ENCODE measurements at regions not wholly inside any gene's neighbourhood (a gene's known extent, or its start where the extent isn't known, plus 50 kb on each side); places are given as distances from the start of the nearest gene placed in this dataset.

DNA sequence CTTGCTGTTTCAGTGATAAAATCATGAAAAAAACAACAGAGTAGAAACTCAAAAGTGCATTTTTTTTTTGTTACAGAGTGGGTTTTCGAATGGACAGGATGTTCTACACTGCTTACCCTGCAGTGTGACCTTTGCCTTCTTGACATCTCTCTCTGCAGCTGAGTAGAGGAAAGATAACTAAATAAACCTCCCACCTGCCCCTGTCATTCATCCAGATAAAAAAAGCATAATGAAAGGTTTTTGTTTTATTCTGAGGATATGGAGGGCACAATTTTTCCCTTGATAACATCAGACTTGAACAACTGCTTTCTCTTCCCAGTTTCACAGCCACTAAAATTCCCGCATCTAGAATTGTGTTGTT lies 193.6 kb upstream of the FOXQ1 start:
- no peak for DNase-seq (ENCODE audit: low spot score)

DNA sequence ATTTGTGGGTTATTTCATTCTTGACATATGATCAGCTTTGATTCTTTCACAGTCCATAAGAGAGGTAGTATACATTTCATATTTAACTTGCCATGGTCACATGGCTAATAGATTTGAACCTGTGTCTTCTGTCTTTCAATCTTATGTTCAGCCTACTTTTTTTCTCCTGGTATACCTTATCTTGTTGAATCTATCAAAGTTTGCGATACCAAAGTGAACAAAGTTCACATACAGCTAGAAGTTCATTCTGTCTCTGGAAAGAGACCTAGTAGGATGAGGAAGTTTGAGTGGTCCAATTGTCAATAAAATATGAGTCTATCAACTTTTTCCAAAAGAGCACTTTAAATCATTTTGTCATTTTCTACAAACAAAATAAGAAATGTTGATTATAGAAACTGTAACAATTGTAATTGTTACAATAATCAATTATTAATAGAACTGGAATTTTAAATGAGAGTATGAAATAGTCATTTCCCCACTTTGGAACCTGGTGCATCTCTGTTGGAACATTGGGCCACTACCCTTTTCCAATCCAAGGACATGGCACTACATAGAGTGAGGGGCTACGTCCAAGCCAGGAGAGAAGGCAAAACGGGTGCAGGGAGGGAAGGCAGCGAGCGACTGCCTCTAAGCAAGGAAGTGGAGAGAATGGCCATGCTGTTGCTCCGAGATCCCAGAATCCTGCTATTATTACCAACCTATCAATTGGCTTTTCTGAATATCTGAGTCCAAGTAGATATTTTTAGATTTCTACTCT lies 194.2 kb upstream of the FOXQ1 start:
- DNase-seq (ENCODE audit: low spot score): no peak

DNA sequence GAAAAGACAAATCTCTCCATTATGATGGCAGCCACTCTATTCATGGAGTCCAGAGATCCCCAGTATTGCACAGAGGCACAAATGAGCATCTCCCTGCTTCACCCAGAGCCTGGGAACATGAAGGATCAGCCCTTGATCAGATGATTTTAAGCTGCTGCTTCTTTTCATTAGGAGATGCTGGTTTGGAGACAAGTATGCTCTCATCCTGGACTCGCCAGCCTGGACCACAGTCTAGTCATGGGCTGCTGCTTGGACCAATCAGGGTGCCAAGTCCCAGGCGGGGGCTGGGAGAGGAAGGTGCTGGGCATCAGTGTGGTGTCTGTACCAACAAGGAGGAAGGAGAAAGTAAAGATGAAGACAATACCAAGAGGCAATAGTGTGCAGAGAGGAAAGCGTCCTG lies 195.7 kb upstream of the FOXQ1 start:
- no peak for DNase-seq (ENCODE audit: low spot score)

DNA sequence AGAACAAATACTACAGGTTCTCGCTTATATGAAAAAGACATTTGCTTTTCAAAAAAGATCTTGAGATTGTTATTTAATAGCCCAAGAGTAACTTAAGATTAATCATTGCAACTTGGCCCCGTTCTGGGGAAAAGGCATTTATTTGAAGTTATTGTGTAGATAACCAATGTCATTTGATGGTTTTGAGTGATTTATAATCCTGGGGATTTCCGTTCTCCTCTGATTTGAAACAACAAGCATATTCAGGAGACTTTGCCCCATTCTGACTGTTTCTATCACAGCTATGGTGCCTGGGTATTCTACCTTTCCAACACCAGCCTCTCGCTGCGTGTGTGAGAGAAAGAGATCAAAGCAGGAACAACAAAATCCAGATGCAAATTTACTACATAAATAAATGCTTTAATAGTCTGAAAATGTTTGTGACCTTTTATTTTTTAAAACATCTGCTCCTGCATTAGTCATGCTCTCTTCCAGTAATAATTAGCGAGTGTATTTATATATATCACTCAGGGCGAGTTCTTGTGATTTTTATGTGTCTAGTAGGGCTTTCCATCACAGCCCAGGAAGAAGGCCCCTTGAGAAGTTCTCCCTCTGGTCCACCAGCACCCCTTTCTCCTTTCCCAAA lies 197.9 kb upstream of the FOXQ1 start:
- DNase-seq (ENCODE audit: low spot score): no peak

DNA sequence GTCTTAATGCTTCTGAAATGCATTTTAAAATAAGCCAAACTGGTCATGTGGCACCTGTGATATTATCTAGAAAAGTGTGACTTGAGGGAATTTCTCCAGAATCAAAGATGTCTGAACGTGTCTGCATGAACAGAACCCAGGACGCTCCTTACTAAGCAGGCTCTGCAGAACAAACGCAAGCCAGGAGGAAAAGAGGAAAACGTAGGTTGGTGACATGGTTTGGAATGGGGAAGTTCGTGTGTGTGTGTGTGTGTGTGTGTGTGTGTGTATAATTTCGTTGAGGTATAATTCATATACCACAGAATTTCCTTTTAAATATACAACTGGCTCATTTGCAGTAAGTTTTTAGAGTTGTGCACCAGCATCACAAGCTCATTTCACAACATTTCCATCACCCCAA lies 200.5 kb upstream of the FOXQ1 start:
- DNase-seq (ENCODE audit: low spot score): no peak

DNA sequence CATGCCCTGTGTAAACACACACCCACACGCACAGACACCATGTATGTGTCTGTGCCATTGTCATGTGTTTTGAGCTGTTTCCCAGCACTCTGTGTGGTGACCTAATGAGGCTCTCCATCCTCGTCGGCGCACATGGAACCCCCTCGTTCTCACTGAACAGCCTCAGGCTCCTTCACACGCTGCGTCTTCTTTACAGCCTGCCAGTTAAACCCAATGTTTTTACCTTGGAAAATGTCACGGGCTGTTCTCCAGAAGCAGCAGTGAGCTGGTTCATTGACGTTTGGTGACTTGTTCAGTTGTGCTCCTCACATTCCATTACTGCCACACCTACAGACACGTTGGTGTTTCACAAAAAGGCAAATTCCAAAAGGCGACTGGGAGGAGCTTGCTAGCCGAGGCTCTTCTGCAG lies 201.0 kb upstream of the FOXQ1 start:
- no peak for DNase-seq (ENCODE audit: low spot score)

DNA sequence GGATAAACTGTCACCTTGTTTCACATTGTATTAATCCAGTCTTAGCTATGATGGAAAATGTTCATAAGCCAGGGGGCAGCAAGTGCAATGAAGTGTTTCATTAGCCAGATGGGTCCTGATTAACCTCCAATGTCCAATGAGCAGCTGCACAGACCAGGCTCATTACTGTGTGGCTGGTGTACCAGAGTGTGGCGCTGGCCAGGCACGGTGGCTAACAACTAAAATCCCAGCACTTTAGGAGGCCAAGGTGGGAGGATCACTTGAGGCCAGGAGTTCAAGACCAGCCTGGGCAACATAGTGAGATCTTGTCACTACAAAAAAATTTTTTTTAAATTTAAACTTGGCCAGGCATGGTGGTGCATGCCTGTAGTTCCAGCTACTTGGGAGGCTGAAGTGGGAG lies 201.7 kb upstream of the FOXQ1 start:
- no peak for DNase-seq (ENCODE audit: low spot score)

DNA sequence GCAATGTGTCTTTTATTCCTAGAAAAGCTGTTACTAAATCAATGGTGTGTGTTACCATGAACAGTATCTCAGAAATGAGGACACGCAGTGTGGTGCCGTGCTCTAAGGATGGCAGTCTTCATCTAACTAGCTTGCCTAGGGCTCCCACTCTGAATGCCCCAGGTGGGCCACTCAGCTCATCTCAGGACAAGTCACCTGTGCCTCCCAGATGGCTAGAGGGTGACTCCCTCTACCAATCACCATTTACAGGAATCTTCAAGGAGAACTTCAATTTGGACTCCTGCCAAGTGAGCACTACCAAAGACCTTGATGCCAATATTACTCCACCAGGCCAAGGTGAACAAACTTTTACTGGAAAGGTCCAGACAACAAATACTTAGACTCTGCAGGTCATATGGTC lies 202.8 kb upstream of the FOXQ1 start:
- DNase-seq (ENCODE audit: low spot score): no peak

DNA sequence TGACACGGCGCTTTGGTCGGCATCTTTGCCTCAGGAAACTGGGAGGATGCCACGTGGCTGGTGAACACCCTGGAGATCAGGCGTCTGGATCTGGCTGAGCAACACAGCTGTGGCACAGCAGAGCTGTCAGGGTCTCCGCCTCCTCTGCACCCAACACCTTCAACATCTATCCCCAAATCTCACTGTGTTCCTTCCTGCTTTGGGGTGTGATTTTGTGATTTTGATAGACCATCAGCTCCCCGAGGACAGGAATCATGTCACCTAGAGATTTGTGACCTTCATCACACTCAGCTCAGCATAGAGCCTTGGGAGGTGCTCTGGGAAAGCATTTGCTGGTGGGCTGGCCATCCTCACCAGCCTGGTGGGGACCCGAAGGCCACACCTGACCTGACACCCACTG lies 203.7 kb upstream of the FOXQ1 start:
- DNase-seq (ENCODE audit: low spot score): no peak

DNA sequence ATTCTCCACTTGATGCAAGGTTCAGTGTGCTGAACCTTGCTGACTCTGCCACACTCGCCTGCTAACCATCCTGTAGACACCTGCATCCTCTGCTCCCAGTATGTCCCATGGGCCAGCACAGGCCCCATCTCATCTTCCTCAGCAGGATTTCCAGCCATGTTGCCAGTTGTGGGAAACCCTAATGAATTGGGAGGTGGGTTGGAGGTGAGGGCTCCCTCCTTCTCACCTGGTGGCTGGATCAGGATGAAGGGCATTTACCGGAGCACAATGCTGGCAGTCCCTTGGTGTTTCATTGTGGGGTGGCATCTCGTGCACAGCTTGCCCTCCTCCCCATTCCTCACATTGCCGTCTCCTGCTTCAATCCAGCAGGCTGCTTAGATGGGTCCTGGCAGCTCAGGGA lies 204.3 kb upstream of the FOXQ1 start:
- no peak for DNase-seq (ENCODE audit: low spot score)

DNA sequence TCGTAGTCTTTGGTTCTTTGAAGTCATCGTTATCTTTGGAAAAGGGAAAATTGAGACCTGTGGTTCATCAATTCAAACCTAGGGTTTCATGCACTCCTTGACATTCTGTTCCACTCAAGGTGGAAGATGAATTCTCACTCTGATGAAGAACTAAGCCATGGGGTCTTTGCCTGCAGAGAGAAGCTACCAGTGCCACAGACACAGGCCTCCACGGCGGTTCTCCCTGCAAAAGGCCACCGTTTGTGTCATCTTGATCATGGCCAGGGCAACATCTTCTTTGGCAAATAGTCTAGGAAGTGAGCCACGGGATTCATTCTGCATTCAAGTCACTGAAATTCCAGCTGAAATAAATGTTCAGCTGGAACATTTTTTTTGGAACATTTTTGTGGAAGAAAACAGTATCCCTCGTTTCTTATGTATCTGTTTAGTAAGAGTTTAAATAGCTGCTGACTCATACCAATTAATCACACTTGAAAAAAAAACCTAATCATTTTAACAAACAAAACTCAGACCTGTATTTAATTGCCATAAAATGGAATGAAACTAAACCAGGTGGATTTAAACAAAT lies 206.0 kb upstream of the FOXQ1 start:
- DNase-seq (ENCODE audit: low spot score): no peak

DNA sequence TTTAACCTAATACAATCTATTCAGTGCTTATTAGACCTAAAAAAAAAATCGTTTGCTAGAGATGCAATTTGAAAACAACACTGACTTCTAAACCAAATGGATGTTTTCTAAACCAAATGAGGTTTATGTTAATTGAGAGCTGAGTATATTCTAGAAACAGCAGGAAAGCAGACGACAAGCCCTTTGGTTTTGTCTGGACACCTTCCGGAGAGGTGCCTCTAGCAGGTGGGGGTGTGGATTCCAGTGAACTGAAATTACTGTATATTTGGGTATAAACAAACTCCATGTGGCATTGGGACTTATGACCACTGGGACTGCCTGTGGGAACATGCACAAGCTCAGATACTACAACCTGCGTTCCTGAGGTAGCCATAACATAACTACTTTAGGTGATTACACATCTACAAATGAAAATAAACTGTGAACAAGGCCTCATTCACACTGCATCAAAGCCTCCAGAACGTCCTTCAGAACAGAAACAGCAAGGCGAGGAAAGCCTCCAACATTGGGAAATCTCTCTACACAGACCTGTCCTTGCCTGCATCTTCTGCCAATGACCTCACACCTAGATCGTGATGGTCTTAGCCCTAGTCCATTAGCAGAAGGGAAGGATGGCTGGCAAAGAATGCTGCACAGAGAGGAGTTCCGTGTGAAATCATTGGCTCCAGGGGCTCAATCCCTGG lies 206.8 kb upstream of the FOXQ1 start:
- DNase-seq (ENCODE audit: low spot score): no peak

DNA sequence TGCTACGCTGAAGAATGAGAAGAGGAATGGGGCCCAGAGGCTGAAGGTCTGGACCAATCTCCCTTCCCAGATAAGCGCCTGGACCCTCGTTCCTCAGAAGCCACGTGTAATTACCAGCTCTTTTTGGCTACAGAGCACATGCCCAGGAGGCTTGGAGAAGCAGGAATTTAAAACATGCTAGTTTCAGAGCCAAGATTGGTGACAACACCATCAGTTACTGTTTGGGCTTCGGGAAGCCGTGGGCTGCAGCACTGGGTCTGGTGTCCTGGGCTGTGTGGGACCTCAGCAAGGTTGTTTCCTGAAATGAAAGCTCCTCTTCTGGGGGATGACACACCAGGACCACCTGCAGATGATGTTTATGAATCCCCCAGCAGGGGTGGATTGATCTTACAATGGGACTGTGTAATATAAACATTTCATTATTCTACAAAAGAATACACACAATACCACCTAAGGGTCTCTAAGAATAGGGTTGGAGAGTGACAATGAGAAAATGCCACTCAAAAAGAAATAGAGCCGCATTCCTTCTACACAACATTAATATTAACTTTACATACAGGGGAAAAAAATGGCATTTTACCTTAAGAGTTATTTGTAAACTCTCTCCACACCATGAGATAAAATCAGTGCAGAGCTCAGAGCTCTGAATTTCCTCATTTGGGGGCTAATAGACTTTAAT lies 207.8 kb upstream of the FOXQ1 start:
- no peak for DNase-seq (ENCODE audit: low spot score)

DNA sequence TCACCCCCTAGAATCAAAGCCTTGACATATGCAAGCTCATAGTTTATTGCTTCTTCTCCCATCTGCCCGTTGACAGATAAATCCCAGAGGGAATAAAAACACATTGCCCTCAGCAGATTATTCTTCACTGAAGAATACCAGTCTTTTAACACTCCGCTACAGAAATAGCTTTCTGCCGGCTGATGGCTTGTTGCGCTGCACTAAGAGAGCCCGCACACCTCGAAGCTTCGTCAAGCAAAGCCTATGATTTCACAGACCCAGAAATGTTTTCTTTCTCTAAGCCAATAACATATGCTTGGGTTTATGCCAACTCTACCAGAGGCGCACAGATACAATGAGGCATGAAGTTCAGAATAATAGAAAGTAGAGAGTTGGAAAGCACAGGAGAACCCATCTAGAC lies 208.9 kb upstream of the FOXQ1 start:
- DNase-seq (ENCODE audit: low spot score): no peak

DNA sequence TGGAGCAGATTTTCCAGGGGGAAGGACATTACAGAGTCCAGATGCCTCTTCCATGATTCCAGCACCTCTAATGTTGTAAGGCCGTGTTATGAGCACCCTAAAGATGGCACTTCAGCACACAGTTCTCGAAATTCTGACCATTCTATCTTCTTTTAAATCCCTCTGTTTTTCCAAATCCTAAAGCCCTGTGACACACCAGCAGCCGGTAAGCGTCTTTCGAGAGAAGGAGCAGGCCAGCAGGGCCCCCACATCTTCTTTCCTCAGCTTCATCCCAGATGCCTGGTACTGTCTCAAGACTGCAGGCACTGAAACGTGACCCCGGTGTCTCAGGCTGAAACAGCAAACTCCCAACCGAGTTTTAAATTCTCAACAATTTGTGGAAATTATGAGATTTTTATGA lies 211.6 kb upstream of the FOXQ1 start:
- no peak for DNase-seq (ENCODE audit: low spot score)

DNA sequence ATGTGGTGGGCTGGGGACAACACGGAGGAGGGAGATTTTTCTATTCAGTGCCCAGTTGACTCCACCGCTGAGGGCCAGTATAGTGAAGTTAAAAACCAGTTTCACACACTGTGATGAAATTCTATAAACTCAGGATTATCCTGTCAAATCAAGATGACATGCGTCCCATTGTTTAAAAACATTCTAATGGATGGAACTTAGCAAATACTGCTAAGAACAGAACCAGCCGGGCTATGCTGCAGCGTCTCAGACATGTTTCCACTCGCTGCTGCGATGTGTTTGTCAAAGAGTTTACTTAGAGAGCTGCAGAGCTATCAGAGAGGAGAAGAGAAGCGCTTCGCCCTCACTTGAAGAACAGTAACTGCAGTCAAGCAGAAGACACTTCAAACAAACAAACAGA lies 212.6 kb upstream of the FOXQ1 start:
- no peak for DNase-seq (ENCODE audit: low spot score)

DNA sequence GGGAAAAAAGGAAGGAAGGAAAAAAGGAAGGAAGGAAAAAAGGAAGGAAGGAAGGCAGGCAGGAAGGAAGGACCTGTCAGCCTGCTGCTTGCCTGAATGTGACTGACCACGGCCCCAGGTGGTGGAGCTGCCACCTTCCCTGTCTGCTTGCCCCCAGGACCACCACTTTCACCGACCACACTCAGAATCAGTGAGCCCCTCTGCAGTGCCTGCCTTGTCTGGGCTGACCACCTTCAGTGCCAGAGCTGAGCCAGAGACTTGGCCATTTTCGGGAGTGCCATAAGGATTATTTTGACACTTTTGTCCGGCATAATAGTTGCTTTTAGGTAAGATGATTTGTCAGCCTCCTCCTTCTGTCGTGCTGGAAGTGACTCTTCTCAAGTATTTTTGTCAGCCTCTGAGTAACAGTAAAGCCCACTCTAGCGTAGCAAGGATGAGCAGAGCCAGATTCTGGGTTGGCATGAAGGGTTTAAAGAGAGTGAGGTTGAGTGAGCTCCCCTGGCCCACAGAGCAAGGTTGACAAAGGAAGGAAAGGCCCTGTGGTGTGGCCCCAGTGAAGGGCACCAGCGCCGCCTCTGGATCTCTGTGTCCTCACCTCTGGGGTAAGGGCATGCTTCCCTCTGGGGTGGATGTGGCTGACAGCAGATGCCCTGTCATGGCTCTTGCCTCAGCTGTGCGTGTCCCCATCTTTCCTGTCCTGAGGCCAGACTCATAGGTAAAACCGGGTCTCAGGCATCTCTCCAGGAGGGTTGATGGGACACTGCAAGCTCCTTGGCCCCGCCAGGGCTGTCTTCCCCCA lies 214.7 kb upstream of the FOXQ1 start:
- no peak for DNase-seq (ENCODE audit: low spot score)

DNA sequence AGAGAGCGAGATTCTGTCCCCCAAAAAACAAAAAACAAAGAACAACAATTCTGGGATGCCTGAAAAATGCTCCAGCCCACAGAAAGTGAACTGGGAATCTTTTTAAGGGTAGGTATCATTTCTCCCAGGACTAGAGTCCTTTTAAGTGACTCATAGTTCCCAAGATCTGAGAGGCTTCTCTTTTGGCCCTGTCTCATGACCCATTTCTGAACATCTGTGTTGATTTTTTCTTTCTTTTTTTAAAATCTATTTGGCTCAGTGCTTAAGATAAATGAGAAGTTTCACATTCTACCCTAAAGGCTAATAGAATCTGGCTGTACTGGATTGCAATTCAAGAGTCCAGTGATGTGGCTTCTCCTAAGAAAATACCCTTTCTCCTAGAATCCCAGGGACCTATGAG lies 217.6 kb upstream of the FOXQ1 start:
- DNase-seq (ENCODE audit: low spot score): no peak

DNA sequence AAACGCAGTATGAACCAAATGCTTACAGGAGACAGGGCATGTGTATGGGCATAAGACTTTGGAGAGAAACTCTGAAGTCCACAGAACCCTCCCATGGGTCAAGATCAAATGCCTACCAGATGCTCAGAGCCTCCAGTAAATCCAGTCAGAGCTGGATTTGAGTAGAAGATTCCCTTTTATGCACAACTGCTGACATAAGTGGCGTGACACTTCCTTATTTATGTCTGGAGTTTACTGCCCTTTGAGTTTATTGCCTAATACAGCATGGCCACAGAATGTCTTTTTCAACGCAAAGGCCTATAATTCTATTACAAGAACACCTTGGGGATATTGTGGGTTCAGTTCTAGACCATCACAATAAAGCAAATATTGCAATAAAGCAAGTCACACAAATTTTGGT lies 220.0 kb upstream of the FOXQ1 start:
- DNase-seq (ENCODE audit: low spot score): no peak

DNA sequence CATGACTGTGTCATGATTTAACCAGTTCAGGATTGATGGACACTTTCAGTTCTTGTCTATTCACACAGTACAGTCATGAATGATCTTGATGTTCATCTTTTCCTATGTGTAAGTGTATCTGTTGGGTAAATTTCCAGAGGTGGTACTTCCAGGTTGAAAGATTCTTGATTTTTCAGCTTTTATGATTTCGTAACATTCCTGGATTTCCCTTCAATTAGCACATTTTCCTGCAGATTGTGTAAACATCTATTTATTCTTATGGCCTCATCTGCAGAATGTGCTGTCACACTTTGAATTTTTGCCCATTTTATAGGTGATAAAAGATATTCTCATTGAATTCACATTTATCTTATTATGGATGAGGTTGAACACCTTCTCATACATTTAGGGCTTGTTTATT lies 222.0 kb upstream of the FOXQ1 start:
- DNase-seq (ENCODE audit: low spot score): no peak

DNA sequence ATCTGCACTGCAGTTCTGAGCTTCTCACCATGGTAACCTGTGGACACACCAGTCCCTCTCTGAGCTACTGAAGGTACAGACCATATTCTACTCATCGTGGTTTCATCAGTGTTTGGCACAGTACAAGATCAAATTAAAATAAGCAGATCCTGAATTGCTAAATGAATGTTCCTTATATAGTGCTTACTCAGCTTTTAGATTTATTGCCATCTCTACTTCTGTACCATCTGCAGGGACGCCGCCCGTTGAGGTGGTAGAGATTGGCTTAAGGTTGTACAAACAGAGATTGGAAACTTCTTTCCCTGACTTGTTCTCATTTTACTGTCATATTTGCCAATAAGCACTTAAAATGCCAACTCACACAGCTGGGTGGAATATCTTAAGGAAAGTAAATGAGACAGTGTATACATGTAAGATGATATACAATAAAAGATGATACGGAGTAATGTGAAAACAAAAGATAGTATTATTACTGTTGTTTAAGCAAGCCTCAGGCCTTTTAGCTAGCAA lies 223.4 kb upstream of the FOXQ1 start:
- DNase-seq (ENCODE audit: low spot score): no peak

Measured in CD4-positive, alpha-beta T cell treated with Interleukin-15 for 4 hours (primary cell).